NCI-H82 treated with DMSO at 0.1 percent for 48 hours (cell line): ENCODE measurements at regions not wholly inside any gene's neighbourhood (a gene's known extent, or its start where the extent isn't known, plus 50 kb on each side); places are given as distances from the start of the nearest gene placed in this dataset.
"Not testable (repeated sequence)": the region's sequence is repeated elsewhere in the genome, so short reads cannot be mapped to it uniquely, and the experiment has no call there.

Experiments
- DNase-seq: peaks from one replicate; lab custom pipeline; 2025; ENCODE audit not compliant: unreplicated experiment; lab: John Stamatoyannopoulos, UW

GRCh38 chr16:87135246-87136030 is 181.8 kb downstream of the C16orf95 start:
- no peak for DNase-seq

DNA sequence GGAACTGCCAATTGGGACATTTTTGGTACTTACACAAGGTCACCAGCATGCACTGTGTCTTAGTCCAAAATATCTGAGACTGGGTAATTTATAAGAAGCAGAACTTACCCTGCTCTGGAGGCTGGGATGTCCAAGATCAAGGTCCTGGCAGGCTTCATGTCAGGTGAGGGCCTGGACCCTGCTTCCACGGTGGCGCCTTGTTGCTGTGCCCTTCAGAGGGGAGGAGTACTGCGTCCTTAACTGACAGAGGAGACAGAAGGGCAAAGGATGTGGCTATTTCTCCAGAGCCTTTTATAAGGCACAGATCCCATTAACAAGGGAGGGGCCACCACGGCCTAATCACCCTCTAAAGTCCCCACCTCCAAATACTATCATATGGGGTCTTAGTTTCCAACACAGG is 178.9 kb downstream of the C16orf95 start:
- no peak for DNase-seq

DNA sequence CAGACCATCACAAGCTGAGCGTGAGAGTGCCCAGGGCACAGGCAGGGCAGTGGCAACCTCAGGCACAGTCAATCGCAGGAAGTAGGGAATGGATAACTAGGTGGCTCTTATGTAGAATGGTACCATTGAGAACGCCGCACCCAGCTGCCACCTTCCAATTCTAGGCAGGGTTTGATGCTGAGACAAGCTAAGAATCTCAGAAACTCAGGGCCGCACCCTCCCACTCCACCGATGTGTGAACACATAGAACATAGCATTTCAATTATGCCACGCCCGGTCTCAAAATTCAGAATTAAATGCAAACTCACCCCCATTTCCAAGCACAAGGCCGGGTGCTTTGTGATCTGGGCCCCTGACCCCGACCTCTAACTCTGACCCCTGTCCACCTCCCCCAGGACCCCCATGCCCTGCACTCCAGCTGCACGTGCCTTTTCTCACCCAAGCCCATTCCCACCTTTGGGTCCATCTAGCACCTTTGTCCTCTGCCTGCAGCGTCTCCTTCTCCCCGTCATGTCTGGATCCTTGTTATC is 178.4 kb downstream of the C16orf95 start:
- DNase-seq = no peak

DNA sequence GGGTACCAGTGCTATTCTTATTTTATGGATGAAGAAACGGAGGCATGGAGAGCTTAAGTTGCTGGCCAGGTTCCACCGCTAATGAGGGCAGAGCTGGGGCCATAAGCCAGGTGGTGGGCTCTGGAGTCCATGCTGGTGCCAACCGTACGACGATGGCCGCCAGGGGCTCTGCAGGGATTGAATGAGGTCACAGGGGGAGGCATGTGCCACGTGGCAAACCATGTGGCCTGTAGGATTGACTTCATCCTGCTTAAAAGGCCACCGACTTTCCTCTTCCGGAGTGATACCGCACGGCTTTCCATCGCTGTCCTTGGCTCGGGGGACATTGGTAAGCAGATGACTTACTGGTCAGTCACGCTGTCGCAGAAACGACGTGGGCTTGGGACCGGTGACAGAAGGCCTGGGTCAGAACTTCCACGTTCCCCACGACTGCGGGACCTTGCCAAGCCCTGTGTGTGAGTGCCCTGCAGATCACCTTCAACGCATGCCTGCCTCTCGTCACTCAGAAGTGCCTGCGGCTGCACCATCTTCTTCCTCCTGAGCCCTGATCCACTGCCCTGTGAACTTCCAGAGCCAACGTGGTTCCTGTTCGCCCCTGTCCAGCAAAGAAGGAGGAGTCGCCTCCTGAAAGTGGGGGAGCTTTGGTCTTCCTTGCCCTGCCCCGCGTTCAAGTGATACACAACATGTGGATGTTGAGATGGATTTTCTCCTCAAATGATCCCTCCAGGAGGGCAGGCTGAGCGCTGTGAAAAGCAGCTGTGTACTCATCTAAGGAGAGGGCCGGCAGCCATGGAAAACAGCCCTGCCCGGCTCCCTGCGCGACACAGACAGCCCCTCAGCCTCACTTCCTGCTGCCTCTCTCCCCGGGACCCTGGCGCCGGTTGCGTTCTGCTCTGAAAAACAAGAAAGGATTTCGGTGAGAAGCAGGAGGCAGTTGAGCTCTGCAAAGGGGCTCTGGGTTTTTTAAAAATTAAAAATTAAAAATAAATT is 176.7 kb downstream of the C16orf95 start:
- DNase-seq = no peak

GRCh38 chr16:87141402-87141801 is 175.8 kb downstream of the C16orf95 start:
- no peak for DNase-seq

- no peak for DNase-seq
Observed at GRCh38 chr16:87143661-87144121, 173.5 kb downstream of the C16orf95 start.

GRCh38 chr16:87144232-87144631 is 173.0 kb downstream of the C16orf95 start:
- no peak for DNase-seq

GRCh38 chr16:87145181-87146176 is 171.7 kb downstream of the C16orf95 start:
- DNase-seq = no peak

DNA sequence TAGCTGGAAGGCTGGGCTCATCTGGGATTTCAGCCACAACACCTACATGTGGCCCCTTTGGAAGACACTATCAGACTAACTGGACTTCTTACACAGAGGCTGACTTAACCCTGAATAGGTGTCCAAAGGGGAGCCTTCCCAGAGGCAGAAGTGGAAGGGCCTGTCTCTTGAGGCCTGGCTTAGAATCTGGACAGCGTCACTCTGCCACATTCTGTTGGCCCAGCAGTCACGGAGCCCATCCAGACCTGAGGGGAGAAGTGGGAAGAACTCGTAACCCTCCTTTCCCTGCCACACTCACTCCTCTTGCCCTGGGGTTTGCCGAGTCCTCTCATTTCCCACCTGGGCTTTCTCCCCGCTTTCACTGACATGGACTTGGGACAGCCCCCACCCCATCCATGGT is 170.5 kb downstream of the C16orf95 start:
- no peak for DNase-seq

- DNase-seq = no peak
Observed at GRCh38 chr16:87149051-87149450, 168.1 kb downstream of the C16orf95 start.

GRCh38 chr16:87150262-87150661 is 166.9 kb downstream of the C16orf95 start:
- no peak for DNase-seq

- DNase-seq = no peak
Observed at GRCh38 chr16:87150681-87151280, 166.4 kb downstream of the C16orf95 start.

- DNase-seq = no peak
Observed at GRCh38 chr16:87152221-87152755, 164.9 kb downstream of the C16orf95 start.

DNA sequence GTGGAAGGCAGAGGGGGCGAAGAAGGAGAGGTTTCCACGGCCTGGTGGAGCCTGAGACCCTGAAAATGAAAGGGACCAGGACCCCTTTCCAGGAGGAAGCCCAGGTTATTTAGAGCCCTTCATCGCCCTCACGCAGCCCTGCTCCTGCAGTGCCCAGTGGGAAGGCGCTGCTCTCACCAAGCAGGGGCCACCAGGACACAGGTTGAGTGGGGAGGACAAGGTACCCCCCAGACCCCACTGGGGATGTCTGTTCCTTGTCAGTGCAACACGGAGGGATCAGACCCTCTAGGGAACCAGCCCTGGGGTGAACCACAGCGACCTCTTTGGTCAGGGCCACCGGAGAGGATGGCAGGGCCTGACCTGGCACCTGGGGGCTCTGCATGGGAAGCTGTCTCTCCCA is 163.9 kb downstream of the C16orf95 start:
- no peak for DNase-seq

DNA sequence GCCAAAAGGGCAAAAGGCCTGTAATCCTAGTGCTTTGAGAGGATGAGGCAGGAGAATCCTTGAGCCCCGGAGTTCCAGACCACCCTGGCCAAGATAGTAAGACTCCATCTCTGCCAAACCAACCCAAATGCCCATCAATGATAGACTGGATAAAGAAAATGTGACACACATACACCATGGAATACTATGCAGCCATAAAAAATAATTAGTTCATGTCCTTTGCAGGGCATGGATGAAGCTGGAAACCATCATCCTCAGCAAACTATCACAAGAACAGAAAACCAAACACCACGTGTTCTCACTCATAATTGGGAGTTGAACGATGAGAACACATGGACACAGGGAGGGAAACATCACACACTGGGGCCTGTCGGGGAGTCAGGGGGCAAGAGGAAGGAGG is 161.9 kb downstream of the C16orf95 start:
- DNase-seq = not testable (repeated sequence)

GRCh38 chr16:87156195-87156594 is 161.0 kb downstream of the C16orf95 start:
- no peak for DNase-seq

GRCh38 chr16:87160234-87160636 is 157.0 kb downstream of the C16orf95 start:
- DNase-seq = no peak

- no peak for DNase-seq
Observed at GRCh38 chr16:87160701-87161337, 156.4 kb downstream of the C16orf95 start.

DNA sequence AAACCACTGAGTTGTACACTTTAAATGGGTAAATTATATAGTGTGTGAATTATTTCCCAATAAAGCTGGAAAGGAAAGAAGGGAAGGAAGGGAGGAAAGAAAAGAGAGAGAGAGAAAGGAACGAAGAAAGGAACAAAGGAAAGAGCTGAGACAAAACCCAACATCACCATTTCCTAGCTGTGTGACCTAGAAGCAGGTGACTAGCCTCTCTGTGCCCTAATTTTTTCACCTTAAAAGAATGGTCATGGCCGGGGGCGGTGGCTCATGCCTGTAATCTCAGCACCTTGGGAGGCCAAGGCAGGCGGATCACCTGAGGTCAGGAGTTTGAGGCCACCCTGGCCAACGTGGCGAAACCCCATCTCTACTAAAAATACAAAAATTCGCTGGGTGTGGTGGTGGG is 155.8 kb downstream of the C16orf95 start:
- not testable (repeated sequence) for DNase-seq
